HL-60 (cell line): ENCODE measurements at regions not wholly inside any gene's neighbourhood (a gene's known extent, or its start where the extent isn't known, plus 50 kb on each side); places are given as distances from the start of the nearest gene placed in this dataset.

Experiments used
- DNase-seq, 2 experiments: peaks; one replicate each; pipeline ENCODE4 v3.0.0-alpha.2; 2010 to 2020; ENCODE audit warnings: low read depth in 1 of 2, low spot score in 1 of 2
- H3K27ac ChIP-seq: fragments of 250-450 bp; sonication (Bioruptor Pico); replicated peaks from 2 replicates; pipeline ENCODE4 v1.5.1; 2020; ENCODE audit warnings: mild to moderate bottlenecking, moderate library complexity
- H3K27me3 ChIP-seq: fragments of 250-450 bp; sonication (Bioruptor Pico); 2 replicates; pipeline ENCODE4 v1.5.1; 2021; ENCODE audit warnings: mild to moderate bottlenecking, moderate library complexity; ENCODE audit not compliant: insufficient read depth, poor library complexity, severe bottlenecking
- H3K4me3 ChIP-seq: replicated peaks from 2 replicates; pipeline ENCODE4 v1.5.1; 2011; ENCODE audit warnings: mild to moderate bottlenecking, control low read depth, low read length; ENCODE audit not compliant: insufficient read depth
- GABPA ChIP-seq: IDR thresholded peaks from 2 replicates; pipeline ENCODE4 v1.6.1; 2012; ENCODE audit warnings: low read depth
- POLR2AphosphoS5 ChIP-seq: IDR thresholded peaks from 2 replicates; pipeline ENCODE4 v1.6.1; 2012; ENCODE audit warnings: low read depth
- SPI1 ChIP-seq: IDR thresholded peaks from 2 replicates; pipeline ENCODE4 v1.6.1; 2012; ENCODE audit warnings: low read depth, mild to moderate bottlenecking, borderline replicate concordance
- TF ChIP-seq, protein P1 (sequence below): IDR thresholded peaks from 2 replicates; pipeline ENCODE4 v1.6.1; 2012; ENCODE audit warnings: low read depth; ENCODE audit not compliant: insufficient replicate concordance
- TF ChIP-seq, protein P2 (sequence below): IDR thresholded peaks from one replicate; pipeline ENCODE4 v1.5.1; 2011; ENCODE audit warnings: low read length, control low read depth, inconsistent platforms; ENCODE audit not compliant: insufficient read depth

DNA sequence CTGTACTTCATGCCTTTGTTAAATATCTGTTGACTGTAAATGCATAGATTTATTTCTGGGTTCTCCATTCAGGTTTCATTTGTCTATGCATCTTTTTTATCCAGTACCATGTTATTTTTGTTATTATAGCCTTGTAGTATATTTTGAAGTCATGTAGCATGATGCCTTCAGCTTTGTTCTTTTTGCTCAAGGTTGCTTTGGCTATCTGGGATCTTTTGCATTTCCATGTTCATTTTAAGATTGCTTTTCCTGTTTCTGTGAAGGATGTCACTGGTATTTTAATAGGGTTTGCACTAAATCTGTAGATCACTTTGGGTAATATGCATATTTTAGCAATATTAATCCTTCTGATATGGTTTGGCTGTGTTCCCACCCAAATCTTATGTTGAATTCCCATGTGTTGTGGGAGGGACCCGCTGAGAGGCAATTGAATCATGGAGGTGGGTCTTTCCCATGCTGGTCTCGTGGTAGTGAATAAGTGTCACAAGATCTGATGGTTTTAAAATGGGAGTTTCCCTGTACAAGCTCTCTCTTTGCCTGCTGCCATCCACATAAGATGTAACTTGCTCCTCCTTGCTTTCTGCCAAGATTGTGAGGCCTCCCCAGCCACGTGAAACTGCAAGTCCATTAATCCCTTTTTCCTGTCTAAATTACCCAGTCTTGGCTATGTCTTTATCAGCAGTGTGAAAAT is 302.8 kb upstream of the SEMA3C start:
- Histone ChIP-seq H3K4me3 (no peak overlapping the region), H3K27ac (no peak overlapping the region), H3K27me3 (no peaks in the 10 kb centered on the region)
- DNase-seq: no peak
- TF ChIP-seq GABPA (no peak), SPI1 (no peak), POLR2AphosphoS5 (no peak)
- TF ChIP-seq, protein P1, sequence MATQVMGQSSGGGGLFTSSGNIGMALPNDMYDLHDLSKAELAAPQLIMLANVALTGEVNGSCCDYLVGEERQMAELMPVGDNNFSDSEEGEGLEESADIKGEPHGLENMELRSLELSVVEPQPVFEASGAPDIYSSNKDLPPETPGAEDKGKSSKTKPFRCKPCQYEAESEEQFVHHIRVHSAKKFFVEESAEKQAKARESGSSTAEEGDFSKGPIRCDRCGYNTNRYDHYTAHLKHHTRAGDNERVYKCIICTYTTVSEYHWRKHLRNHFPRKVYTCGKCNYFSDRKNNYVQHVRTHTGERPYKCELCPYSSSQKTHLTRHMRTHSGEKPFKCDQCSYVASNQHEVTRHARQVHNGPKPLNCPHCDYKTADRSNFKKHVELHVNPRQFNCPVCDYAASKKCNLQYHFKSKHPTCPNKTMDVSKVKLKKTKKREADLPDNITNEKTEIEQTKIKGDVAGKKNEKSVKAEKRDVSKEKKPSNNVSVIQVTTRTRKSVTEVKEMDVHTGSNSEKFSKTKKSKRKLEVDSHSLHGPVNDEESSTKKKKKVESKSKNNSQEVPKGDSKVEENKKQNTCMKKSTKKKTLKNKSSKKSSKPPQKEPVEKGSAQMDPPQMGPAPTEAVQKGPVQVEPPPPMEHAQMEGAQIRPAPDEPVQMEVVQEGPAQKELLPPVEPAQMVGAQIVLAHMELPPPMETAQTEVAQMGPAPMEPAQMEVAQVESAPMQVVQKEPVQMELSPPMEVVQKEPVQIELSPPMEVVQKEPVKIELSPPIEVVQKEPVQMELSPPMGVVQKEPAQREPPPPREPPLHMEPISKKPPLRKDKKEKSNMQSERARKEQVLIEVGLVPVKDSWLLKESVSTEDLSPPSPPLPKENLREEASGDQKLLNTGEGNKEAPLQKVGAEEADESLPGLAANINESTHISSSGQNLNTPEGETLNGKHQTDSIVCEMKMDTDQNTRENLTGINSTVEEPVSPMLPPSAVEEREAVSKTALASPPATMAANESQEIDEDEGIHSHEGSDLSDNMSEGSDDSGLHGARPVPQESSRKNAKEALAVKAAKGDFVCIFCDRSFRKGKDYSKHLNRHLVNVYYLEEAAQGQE: no peak
- TF ChIP-seq, protein P2, sequence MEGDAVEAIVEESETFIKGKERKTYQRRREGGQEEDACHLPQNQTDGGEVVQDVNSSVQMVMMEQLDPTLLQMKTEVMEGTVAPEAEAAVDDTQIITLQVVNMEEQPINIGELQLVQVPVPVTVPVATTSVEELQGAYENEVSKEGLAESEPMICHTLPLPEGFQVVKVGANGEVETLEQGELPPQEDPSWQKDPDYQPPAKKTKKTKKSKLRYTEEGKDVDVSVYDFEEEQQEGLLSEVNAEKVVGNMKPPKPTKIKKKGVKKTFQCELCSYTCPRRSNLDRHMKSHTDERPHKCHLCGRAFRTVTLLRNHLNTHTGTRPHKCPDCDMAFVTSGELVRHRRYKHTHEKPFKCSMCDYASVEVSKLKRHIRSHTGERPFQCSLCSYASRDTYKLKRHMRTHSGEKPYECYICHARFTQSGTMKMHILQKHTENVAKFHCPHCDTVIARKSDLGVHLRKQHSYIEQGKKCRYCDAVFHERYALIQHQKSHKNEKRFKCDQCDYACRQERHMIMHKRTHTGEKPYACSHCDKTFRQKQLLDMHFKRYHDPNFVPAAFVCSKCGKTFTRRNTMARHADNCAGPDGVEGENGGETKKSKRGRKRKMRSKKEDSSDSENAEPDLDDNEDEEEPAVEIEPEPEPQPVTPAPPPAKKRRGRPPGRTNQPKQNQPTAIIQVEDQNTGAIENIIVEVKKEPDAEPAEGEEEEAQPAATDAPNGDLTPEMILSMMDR: no peak

DNA sequence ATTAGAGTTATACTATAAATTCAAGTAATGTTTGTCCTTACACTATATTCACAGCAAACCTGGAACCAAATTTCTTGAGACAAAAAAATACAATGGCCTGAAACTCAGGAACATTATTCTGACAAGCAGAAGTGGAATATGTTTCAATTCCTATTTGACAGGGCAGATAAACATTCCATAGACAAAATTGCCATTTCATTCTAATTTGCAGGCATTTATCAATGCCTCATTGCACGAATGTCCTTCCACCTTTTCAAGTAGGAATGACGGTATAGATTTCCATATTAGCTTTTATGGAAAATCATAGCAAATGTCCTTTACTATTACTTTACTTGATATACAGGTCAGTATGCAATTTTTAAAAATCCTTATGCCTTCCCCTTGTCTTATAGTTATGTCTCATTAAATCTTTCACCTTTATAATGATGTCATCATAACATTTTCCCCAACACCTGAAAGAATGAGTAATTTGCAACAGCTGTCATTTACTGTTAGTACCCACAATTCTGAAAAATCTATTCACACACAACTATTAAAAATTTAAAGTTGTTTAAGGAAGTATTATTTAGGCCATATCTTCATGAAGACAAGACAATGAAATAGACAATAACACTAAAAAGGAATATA is 299.7 kb upstream of the SEMA3C start:
- no peak overlapping the region for H3K4me3 ChIP-seq
- no peaks in the 10 kb centered on the region for H3K27me3 ChIP-seq
- no peak for DNase-seq
- TF ChIP-seq, protein P1: no peak
- no peak for TF ChIP-seq POLR2AphosphoS5
- no peak for TF ChIP-seq SPI1
- TF ChIP-seq, protein P2: no peak
- TF ChIP-seq GABPA: no peak
- no peak overlapping the region for H3K27ac ChIP-seq

DNA sequence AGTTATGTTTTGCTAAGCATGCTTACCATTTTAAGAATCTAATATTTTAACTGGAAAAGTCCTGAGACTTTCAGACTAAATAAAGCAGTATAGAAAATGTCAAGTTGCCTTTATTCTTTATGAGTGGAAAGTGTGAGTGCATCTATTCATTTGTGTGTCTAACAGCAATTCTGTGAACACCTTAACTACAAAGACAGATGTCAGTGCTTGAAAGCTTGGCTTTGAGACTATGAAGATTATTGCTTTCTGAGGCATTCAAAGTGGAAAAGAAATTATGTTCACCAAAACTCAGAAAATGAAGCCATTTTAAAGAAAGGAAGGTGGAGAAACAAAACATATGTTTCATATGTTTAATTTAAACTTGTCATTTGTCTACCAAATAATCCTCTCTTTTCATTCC is 294.5 kb upstream of the SEMA3C start:
- Histone ChIP-seq H3K4me3 (no peak overlapping the region), H3K27ac (no peak overlapping the region), H3K27me3 (no peaks in the 10 kb centered on the region)
- TF ChIP-seq SPI1 (no peak), POLR2AphosphoS5 (no peak), GABPA (no peak)
- TF ChIP-seq, protein P1: no peak
- TF ChIP-seq, protein P2: no peak
- no peak for DNase-seq
